NAMALWA (cell line): ENCODE measurements at regions not wholly inside any gene's neighbourhood (a gene's known extent, or its start where the extent isn't known, plus 50 kb on each side); places are given as distances from the start of the nearest gene placed in this dataset.
"Not testable (repeated sequence)": the region's sequence is repeated elsewhere in the genome, so short reads cannot be mapped to it uniquely, and the experiment has no call there.

Source experiments
- DNase-seq: peaks from one replicate; pipeline ENCODE4 v3.0.0-alpha.2; 2015; ENCODE audit warnings: low spot score

DNA sequence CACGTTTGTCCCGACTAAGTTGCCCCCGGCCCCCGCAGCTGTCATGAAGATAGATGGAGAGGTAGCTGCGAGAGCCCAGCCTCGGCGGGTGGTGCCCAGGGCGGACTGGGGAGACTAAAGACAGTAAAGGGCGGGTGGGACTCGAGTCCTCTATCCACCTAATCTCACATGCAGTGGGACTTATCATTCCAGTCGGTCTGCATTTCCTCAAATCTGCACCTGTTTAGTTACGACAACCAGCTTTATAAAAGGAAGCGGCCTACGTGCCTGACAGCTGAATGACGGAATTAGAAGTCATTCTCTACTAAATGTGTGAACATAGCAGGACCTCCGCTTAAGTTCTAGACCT, 109.8 kb upstream of the EGLN3 start:
- DNase-seq: no peak

DNA sequence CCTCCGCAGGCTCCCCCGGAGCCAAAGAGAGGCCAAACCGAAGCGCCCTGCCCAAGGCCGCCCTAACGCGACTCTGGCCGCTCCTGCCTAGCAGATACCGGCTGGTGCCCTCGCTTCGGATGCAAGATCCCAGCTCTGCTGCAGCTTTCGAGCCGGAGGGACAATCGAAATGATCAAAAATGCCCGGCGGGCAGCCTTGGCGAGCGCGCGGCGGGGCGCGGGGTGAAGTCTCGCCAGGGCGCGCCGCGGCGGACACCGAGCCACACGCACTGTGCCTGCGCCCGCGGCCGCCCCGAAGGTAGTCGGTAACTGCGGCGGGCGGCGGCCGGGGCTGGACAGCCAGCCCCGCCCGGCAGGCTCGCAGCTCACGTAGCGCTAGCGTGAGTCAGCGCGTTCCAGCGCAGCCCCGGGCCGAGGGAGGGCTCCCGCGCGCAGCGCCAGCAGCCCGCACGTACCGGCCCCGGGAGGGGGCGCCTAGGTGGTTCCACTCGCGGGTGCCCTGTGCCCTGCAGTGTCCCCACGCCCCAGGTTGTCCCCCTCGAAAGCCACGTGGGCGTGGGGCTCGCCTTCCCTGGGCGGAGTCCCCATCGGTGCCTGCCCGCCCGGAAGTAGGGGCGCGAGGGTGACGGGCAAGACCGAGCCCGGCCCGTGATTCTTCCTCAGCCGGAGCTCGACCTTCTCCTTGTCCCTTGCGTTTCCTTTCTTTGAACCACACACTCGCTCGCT, 109.2 kb upstream of the EGLN3 start:
- no peak for DNase-seq

DNA sequence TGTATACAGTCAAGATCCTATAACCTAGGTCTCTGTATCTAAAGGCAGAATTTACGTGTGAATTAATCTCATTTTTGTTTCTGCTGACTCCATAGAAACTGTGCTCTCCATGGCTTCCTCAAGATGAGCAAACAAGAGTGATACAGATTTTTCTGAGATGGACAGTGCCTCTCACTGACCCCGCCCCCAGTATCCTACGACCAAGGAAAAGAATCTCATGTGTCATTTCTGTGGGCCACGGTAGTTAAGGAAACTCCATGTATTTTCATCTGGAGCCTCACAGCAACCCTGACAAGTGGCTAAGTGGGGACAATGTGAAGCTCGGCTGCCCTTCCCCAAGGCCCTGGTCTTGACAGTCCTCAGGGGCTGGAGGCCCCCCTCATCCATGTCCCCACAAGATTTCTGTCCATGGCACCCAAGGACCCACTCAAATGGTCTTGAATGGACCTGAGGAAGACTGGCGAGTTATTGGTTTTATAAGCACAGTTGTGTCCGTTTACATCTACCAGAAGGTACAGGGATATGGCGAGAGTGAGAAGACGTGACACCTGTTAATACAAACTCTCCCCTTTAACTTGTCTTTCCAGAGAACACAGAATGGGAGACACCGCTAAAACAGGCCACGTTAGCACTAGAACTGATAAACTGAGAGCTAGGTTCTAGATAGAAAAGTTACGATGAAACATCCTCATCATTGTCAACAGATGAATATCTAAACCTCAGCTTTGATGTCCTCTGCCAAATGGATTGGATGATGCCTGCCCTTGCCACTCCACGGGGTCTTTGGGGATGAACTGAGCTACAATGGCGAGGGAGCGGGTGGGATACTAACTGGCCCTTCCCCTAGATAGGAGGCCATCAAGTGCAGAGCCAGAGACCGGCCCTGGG, 108.4 kb upstream of the EGLN3 start:
- DNase-seq: no peak

DNA sequence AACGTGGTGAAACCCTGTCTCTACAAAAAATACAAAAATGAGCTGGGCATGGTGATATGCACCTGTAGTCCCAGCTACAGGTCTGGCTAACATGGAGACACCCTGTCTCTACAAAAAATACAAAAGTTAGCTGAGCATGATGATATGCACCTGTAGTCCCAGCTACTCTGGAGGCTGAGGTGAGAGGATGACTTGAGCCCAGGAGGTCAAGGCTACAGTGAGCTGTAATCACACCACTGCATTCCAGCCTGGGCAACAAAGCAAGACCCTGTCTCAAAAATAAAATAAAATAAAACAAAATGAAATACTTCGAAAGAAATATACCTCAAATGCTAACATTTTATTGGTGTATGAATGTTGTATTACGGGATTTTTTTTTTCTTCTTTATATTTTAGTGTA, 107.6 kb upstream of the EGLN3 start:
- no peak for DNase-seq

DNA sequence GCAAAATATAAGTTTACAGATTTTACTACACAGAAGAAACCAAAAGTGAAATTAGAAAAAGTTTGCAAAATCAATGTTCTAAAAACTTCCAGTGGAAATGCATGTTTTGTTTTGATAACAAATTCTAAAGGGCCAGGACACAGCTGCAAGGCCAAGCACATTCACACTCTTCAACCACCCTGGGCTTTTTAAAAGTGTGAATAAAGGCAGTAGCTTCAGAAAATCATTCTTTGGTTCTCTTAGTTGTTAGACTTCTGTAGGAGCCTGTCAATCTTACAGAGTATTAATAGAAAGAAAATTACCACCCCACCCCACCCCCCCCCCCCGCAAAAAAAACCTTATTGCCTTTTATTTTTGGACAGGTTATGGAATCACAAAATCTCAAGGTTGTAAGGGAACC, 105.2 kb upstream of the EGLN3 start:
- DNase-seq: no peak

DNA sequence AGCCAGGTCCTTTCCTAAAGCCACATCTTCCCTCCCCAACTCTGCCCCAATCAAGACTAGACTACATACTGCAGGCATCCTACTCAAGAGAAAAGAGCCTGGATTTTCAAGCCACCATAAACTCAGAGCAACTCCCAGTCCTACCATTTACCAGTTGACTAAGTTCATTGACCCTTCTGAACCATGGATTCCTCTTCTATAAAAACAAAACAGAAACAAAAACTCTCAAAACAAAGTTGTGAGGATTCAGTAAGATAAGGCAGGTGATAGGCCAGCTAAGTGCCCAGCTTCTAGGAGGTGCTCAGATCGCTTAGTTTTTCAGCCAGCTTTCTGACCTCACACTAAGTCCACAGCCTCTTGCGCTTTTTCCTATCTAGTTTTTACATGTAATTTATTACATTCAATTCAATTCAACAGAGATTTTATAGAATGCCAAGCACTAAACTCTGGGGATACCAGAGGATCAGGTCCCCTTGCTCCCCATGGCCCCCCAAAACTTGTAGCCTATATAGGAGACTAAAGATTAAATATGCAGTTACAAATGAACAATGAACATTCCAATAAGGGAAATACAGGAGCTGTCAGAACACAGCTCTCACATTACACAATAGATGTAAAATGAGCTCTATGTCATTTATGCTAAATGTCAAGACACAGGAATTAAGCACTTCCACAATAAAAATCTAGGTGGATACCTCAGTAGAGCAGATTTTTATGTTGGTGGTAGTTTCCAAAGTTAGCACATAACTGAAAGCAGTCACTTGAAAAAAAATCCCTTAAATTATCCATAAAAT, 104.5 kb upstream of the EGLN3 start:
- no peak for DNase-seq

DNA sequence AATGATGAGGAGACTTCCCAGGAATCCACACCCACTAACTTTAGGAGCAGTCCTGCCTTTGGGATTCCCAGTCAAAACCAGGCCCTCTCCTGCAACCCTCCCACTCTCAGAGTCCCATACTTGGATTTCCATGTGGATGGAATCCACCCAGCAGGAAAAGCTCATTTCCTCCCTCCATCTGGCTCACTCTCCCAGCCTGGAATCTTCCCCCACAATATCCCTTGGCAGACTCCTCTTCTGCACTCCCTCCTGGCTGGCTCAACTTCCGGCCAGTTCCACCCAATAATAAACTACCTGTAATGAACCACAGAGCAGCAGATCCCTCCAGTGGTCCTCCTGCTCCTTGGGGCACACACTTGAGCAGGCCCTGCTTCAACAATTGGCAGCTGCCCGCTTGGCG, 102.8 kb upstream of the EGLN3 start:
- no peak for DNase-seq

DNA sequence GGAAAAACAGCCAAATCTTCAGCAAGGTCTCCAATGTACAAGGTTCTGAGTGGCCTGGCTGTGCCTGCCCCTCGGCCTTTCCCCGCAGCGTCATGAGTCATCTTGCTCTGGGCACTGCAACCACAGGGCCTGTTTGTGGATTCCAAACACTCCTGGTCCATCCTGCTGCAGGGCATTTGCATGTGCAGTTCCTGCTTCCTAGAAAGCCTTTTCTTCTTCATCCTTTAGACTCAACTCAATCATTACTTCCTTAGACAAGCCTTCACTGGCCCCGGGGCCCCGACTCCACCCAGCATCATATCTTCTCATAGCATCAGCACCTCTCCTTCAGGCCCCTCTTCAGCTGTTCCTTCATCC, 101.8 kb upstream of the EGLN3 start:
- no peak for DNase-seq

DNA sequence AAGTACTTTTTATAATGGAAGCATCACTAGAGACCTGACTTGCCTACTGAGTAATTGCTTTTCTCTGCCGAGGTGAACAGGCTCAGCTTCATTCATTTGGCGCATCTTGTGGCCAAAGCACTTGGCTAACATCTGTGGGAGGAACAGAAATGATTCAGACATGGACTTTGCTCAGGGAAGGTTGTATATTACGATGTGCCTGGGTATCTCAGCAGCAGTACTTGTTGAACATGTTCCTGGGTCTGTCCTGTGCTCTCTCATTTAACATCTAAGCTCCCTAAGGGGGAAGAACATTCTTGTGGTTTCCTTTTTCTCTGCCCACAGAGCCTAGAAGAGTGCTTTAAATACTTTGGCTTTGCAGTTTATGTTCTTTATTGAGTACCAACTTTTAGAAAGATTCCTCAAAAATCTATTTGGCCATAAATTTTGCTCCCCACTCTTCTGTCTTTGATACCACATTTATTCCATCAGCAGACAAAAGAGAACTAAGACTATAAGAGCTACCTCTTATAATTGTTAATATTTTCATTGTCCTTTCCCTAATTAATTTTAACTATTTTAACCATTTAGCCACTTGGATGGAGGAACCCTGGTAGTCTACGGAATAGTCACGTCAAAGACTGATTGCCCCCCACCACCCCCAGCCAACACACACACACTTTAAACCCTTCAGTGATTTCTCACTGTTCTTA, 101.2 kb upstream of the EGLN3 start:
- DNase-seq: no peak

DNA sequence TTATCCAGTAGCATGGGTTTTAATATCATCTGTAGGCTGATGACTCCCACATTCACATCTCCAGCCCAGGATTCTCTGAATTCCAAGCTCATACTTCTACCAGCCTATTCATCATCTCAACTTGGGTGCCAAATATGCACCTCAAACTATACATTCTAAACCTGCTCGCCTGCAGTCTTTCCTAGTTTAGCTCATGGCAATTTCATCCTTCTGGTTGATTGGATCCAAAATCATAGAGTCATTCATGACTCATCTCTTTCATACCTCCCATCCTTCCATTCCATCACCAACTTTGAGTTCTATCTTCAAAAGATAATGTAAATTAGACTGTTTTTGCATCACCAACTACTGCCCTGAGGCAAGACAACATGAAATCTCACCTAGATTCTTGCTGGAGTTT, 99.7 kb upstream of the EGLN3 start:
- no peak for DNase-seq

DNA sequence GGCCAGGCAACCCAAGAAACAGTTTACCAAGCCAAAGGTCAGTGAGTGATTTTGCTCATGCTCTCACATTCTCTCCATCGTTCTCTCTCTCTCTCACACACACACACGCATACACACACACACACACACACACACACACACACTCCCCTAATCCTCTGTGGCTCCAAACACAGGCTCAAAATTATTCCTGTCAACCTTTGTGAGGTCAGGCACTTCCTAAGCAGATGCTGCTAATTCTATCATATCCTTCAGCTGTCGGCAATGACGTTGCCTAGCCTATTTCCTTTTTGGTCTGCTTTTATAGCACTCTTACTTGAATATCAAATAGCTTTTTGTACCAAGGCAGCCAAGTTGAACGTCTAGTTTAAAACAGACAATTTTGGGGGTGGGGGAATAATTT, 98.9 kb upstream of the EGLN3 start:
- DNase-seq: no peak

DNA sequence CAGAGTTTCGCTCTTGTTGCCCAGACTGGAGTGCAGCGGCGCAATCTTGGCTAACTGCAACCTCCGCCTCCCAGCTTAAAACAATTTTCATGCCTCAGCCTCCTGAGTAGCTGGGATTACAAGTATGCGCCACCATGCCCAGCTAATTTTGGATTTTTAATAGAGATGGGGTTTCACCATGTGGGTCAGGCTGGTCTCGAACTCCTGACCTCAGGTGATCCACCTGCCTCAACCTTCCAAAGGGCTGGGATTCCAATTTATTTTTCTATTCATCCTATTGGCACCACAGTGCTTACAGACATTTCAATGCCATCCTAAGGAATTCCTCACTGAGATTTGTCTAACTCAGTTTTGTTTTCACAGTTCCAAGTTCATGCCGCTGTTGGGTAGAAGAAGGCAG, 98.3 kb upstream of the EGLN3 start:
- DNase-seq: not testable (repeated sequence)

DNA sequence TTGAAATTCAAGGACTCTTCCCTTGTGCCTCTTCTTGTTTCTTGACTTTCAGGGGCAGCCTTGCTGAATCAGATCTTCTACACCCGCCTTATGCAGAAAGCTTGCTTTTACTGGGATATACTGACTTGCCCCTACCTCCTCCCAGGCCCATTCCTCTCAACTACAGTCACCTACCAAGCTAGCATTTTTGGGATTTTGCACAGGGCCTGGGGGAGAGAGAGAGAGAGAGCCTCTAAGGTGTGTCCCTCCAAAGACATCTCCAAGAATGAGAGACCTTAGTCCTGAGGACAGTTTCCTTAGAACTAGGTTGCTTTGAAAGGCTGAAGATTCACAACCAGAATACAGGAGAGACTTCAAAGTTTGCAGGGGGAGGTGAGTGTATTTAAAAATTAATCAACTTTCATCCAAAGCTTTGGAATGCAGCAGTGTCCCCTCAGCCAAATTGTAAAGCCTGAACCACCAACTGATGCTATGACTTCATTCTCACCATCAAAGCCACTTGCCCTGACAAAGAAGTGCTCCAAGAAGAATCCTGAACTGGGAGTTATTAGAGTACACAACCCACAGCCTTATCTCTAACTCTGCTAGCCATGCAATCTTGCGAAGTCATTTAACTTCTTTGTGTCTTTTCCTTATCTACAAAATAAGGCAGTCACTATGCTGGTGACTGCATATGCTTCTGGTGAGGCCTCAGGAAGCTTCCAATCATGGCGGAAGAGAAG, 96.1 kb upstream of the EGLN3 start:
- no peak for DNase-seq

DNA sequence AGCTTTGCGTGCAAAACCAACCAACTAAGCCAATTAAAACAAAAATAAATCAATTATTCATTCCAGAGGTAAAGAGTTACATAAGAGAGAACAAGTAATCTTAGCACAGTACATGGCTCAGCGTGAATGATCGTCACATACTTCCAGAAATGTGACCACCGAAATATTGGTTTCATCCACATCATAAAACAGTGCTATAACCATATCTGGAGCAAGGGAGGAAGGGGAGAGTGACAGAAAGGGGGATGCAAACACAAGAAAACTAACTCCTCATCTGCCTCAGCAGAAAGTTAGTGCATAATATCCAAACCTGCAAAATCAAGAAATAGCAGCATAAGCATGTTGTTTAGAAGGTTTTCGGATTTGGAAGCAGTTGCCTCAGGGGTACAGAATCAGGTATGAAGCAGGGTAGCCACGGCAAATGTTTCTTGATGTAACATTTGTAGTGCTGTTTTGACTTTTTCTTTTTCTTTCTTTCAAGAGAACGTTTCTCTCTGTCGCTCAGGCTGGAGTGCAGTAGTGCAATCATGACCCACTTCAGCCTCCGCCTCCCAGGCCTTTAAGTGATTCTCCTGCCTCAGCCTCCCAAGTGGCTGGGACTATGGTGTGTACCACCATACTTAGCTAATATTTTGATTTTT, 93.9 kb upstream of the EGLN3 start:
- DNase-seq: no peak

DNA sequence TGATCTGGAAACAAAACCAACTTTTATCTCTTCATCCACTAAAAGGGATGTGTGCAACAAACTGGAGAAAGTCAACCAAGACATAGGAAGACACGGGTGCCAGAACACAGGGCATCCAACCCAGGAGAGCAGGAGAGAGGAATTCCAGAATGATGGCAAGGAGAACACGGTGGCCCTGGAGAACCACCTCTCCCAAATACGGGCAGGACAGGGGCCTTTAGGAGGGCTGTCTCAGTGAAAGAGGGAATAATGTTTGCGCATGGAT, 93.4 kb upstream of the EGLN3 start:
- no peak for DNase-seq

DNA sequence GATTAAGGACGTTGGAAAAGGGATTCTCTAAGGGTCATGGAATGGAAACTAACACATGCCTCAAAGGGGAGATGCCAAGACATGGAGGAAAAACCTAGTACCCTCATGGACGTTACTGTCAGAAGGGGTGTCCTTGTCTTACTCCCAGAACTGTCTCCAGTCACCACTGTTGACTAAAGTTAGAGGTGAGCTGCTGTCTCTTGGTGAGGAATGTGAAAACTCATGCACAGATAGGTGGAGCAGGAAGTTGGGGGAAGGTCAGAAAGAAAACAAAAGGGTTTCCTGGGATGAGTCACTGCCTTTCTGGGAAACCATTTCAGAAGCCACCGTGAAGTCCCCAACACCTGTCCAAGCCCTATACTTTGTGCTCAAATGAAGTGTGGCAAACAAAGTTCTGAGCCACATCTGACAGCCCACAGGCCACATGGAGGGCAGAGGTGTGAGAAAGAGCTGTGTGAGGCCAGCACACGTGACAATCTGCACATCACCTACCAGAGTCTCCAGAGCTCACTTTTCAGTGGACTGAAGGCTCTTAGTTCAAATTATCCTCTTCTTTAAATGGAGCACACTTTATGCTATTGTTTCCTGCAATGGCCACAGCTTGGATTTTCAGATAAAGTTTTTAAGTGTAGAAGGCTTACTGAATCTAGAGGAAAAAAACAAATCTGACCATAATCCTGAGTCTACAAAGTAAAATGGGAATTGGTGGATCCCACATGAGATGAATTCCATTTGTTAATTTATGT, 92.9 kb upstream of the EGLN3 start:
- no peak for DNase-seq

DNA sequence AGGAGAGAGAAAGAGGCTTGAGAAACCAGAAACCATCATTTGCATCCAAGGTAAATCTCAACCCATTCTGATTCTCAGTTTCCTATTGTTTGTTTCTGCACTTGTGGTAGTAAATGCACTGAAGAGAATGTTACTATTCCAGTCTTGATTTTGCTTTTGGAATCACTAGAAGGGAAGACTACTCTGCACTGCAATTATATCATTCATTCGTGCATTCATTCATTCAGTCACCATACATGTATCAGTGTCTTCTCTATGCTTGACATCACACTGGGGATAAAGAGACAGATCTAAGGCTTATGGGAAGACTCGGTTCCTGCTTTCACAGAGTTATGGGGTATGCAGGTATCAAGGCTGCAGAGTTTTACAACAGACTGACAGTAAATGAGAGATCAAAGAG, 90.3 kb upstream of the EGLN3 start:
- DNase-seq: no peak

DNA sequence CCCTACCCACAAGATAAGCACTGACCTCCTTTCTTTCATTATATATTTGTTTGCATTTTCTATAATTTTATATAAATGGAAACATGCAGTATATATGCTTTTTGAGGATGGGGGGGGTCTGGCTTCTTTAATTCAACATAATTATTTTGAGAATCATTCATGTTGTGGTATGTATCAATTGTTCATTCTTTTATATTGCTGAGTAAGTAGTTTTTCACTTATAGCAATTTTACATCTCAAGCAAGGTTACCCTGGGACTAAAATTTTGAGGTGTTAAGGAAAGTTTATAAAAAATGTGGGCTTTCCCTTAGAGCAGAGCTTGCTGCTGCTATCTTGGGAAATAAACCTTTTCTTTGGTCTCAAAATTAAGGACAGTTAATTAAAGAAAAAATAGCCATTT, 89.9 kb upstream of the EGLN3 start:
- no peak for DNase-seq

DNA sequence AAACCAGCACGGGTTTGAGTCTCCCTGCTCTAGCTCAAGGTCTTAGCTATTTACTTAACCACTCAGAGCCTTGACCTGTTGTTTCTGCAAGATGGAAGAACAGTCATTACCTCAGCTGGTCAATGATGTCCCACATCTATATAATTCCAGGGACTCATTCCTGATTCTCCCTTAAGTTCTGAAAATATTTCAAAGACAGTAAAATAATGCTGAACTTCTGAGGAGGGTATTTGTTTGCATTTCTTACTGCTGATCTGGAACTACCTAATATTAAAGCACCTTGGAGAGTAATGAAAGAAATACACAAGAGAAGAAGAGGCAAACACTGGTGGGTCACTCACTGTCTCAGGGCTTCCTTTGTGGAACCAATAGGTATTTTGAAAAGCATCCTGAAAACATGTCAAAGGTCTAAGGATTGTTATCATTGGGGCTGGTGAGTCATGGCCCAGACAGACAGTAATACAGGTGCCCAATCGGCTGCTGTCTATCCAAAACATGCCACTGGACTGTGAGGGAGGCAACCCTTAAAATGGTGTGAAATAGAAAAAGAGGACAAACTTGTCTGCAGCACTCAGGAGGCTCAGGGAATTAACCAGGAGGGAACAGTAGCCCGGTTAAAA, 88.7 kb upstream of the EGLN3 start:
- DNase-seq: no peak

DNA sequence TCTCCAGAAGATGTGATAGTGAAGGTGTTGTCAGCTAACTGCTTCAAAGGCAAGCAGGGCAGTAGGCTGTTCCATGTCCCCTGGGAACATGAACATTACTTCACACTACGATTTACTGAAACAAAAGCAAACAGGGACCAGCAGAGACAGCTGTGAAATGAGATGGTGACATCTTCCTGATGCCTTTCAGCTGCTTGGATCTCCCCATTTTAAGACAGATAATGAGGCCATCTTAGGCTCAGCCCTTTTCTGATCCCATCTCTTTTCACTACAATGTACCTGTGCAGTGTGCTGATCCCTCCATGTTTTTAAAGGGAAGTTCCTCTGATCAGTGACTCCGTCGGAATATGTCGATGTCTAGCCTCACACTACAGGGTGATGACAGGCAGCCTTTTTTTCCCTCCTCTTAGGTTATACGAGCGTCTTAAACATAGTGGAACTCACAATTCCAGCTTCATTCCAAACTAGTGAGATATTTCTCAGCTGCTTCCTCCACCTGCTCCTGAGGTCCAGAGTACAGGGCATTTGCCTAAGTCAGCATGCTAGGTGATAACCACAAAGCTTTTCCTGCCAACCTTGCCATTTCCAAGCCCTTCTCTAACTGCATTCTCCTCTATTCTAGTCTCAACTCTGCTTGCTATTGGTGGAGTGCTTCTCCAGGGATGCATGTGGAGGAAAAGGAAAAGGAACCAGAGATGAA, 87.6 kb upstream of the EGLN3 start:
- no peak for DNase-seq
